Renal cortical epithelial cell (primary cell): ENCODE measurements at regions not wholly inside any gene's neighbourhood (a gene's known extent, or its start where the extent isn't known, plus 50 kb on each side); places are given as distances from the start of the nearest gene placed in this dataset.
"Not testable (repeated sequence)": the region's sequence is repeated elsewhere in the genome, so short reads cannot be mapped to it uniquely, and the experiment has no call there.

Source experiments
- DNase-seq: peaks from one replicate; pipeline ENCODE4 v3.0.0-alpha.2; 2011; ENCODE audit warnings: low read depth

DNA sequence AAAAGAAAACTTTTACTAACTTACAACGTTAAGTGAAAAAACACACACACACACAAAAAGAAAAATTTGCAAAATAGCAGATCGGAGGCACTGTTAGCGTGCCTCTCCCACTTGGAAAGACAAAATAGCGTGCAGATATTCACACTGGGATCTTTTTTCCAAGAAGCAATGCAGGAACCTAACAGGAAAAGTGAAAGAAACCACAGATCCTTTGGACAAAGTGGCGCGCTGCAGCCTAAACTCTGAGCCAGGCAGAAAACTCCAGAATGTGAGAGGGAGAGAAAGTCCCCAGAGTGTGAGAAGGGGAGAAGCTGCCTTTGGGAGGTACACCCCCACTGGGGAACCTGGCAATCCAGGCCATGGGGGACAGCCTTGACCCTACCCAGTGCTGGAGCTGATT, 70.7 kb upstream of the SERPINE2 start:
- DNase-seq = no peak

- no peak for DNase-seq
These were observed 67.7 kb upstream of the SERPINE2 start for GRCh38 chr2:224106794-224107193.

DNA sequence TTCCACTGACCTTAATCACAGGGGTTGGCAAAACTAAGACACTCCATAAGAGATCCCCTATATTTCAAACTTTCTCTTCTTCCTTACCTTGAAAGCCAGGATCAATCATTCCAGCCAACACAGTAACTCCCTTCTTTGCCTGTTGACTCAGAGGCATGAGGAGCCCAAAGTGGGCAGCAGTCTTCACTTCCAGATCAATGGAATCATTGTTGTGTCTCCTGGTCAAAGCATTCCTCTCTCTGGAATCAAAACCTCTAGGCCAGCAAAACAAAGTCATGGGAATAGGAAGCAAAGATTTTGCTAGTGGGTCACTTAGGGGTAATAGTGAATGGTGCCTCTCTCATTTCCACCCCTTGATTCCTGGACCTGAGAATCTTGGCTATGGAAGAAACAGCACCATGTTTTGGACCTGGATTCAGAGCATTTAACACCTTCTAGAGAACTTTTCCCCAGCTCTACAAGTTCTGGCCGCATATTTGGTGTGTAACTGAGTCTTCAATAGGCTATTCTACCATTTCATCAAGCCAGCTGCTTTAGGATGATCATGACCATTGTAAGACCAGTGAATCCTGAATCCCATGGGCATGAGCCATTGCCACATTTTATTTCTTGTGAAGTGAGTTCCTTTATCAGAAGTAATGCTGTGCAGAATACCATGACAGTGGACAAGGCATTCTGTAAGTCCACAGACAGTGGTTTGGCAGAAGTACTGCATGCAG, 65.7 kb upstream of the SERPINE2 start:
- peak; percentile 17 for DNase-seq

DNA sequence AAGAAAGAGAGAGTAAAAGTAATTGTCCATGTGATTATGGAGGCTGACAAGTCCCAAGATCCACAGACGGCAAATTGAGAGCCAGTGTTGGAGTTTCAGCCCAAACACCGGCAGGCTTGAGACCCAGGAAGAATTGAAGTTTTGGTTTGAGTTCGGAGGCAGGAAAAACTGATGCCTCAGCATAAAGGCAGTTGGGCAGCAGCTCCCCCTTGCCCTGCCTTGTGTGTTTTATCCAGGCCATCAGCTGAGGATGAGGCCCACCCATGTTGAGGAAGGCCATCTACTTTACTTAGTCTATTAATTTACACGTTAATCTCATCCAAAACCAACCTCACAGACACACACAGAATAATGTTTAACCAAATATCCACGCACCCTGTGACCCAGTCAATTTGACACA, 64.6 kb upstream of the SERPINE2 start:
- DNase-seq = no peak

DNA sequence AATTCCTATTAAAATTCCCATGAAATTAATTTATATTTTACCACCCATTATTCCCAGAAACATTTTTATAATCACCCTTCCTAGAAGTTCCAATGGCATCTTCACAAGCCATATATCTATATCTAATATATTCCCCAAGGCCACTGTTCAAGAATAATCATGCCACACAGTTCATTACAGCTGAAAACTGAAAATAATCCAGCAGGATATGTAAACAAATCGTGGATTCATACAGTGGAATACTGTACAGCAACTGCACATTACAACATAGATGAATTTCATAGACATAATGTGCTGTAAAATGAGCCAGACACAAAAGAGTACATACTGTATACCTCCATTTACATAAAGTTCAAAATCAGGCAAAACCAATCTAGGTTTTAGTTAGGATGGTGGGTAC, 63.9 kb upstream of the SERPINE2 start:
- DNase-seq = no peak

DNA sequence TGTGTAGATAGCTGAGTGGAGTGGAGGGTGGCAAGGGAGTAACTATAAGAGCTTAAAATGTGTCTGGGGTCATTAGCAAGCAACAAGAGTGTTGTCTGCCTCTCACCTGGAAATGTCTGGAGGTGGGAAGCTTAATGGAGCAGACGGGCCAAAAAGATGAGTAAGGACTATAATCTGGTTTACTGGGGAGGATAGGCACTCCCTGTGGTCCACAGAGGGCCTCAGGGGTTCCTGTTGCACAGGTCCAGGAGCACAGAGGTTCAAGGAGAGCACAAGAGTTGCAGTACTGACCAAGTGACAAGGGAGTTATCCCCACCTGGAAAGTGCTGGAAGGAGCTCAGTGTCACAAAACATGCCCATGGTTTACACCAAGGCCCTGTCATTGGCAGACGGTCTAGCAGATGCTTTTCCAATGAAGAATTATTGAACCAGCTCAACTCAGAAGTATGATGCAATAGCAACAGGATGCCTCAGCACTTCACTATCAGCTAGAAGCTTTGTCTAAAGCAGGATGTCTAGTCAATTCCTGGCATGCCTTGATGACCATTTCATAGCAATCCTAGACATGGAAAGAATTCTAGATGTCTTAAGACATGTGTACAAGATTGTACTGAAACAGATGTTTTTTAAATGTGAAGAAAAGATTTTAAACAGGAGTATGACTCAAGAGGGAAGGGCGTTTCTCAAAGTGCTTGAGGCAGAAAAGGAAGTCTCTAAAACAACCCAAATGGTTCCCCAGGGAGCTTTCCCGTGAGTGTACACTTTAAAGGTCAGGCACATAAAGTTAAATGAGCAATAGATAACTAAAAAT, 62.9 kb upstream of the SERPINE2 start:
- DNase-seq = peak; percentile 84

- no peak for DNase-seq
These were observed 61.0 kb upstream of the SERPINE2 start for GRCh38 chr2:224099861-224100643.

DNA sequence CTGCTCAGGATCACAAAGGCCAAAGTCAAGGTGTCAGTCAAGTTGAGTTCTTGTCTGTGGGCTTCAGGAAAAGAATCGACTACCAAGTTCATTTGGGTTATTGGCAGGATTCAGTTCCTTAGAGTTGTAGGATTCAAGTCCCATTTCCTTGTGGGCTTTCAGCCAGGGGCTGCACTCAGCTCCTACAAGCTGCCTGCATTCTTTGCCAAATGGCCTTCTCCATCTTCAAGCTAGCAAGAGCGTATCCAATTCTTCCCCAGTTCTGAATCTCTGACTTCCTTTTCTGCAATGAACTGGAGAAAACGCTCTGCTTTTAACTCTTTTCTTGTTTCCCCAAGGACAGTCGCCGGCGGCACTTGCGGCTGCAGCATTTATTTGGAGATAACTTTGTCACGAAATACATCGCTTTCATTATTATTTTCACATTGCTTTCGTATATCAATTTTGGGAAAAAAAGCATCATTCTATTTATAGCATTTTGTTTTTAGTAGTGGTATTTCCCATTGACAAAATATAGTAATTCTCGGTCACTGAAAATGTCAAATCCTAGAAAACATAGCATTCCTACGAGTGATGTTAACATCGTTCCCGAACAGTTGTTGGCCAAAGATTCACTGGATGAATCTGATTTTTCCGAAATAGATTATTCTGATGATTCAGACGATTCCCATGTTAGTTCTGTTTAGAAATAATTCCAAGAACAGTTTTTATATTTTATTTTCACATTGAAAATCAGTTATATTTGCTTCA, 59.6 kb upstream of the SERPINE2 start:
- no peak for DNase-seq

GRCh38 chr2:224094413-224094812, 55.3 kb upstream of the SERPINE2 start:
- DNase-seq = no peak

DNA sequence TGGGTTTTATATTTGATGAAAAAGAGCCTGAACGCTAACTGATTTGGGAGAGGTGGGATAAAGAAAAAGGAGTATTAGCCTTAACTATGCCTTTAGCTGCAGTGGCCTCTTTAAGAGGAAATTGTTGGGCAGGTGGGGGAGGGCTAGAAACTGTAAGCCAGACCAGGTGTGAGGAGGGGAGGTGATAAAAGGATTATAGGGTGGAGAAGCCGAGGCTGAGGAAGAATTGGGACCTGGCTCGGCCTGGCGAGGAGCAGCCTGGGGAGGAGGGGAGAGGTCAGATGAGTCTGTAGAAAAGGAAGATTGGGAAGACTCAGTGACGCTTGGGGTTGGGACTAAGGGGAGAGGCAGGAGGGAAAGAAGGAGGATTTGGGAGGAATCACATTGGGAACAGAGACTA, 52.6 kb upstream of the SERPINE2 start:
- not testable (repeated sequence) for DNase-seq

DNA sequence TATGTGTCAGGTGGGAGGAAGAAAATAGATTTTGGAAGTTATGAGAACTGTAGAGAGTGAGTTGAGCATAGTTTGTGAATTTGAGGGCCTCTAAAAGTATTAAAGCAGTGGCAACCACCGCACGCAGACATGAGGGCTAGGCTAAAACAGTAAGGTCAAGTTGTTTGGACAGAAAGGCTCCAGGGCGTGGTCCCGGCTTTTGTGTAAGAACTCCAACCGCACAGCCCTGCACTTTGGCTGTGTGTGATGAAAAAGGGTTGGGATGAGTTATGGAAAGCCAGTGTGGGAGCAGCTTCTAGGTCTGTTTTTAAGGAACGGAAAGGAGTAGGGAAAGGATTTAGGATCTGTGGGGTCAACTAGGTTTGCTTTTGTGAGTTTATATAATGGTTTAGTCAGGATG, 50.5 kb upstream of the SERPINE2 start:
- DNase-seq = not testable (repeated sequence)
